WTC11 (cell line): ENCODE measurements at regions not wholly inside any gene's neighbourhood (a gene's known extent, or its start where the extent isn't known, plus 50 kb on each side); places are given as distances from the start of the nearest gene placed in this dataset.

Experiments
- ATAC-seq: fragments of 200-7000 bp; cut with Tn5 transposase; 2 replicates; pipeline ENCODE4 v1.10.0; 2021; ENCODE audit warnings: mild to moderate bottlenecking, moderate library complexity
- CTCF ChIA-PET: fragments of 300-600 bp; sonication (Branson Sonifier 250); formaldehyde crosslinking; loops from one replicate; lab custom pipeline; 2021; ENCODE audit warnings: antibody characterized with exemption; lab: Charles Lee
- POLR2A ChIA-PET: fragments of 350-600 bp; sonication (Branson Sonifier 250); formaldehyde crosslinking; loops from one replicate; lab custom pipeline; 2021; ENCODE audit warnings: antibody characterized with exemption; lab: Charles Lee
- DNase-seq: peaks from one replicate; pipeline ENCODE4 v3.0.0; 2021; ENCODE audit warnings: low spot score
- H3K27ac Mint-ChIP-seq: 2 replicates; pipeline ENCODE4 v1.8.0; 2021; ENCODE audit warnings: mixed read lengths
- H3K27me3 Mint-ChIP-seq: 2 replicates; pipeline ENCODE4 v1.8.0; 2021; ENCODE audit warnings: low read depth, mild to moderate bottlenecking, moderate library complexity, mixed read lengths
- H3K36me3 Mint-ChIP-seq: 2 replicates; pipeline ENCODE4 v1.8.0; 2021; ENCODE audit warnings: mixed read lengths
- H3K4me1 Mint-ChIP-seq: 2 replicates; pipeline ENCODE4 v1.8.0; 2022; ENCODE audit warnings: mixed read lengths
- H3K4me3 Mint-ChIP-seq: 2 replicates; pipeline ENCODE4 v1.8.0; 2021; ENCODE audit warnings: mild to moderate bottlenecking, moderate library complexity, mixed read lengths
- H3K9me3 Mint-ChIP-seq: 2 replicates; pipeline ENCODE4 v1.8.0; 2021; ENCODE audit warnings: mixed read lengths
- AFF4 ChIP-seq: sonication (generic); formaldehyde crosslinking; IDR thresholded peaks from 2 replicates; pipeline ENCODE4 v1.8.1; 2023; ENCODE audit warnings: mild to moderate bottlenecking, missing genetic modification reagents, borderline replicate concordance
- ATF6 ChIP-seq: sonication (generic); formaldehyde crosslinking; IDR thresholded peaks from 2 replicates; pipeline ENCODE4 v1.8.1; 2023; ENCODE audit warnings: mild to moderate bottlenecking, missing genetic modification reagents
- CDX4 ChIP-seq: fragments of 250-450 bp; sonication (Bioruptor Pico); IDR thresholded peaks from 2 replicates; pipeline ENCODE4 v1.9.0; 2021; ENCODE audit warnings: moderate library complexity, mild to moderate bottlenecking, inconsistent platforms, borderline replicate concordance
- CREM ChIP-seq: sonication (generic); formaldehyde crosslinking; IDR thresholded peaks from 2 replicates; pipeline ENCODE4 v1.8.1; 2022; ENCODE audit warnings: mild to moderate bottlenecking, missing genetic modification reagents, moderate library complexity
- CTCF ChIP-seq: fragments of 200-600 bp; IDR thresholded peaks from 2 replicates; pipeline ENCODE4 v1.8.0; 2022; ENCODE audit warnings: antibody characterized with exemption
- E2F5 ChIP-seq: sonication (generic); formaldehyde crosslinking; IDR thresholded peaks from 2 replicates; pipeline ENCODE4 v1.8.1; 2022; ENCODE audit warnings: mild to moderate bottlenecking, moderate library complexity, missing genetic modification reagents
- ERG ChIP-seq: fragments of 250-450 bp; sonication (Bioruptor Pico); IDR thresholded peaks from 2 replicates; pipeline ENCODE4 v1.8.0; 2021; ENCODE audit warnings: mild to moderate bottlenecking
- IRF1 ChIP-seq: sonication (generic); formaldehyde crosslinking; IDR thresholded peaks from 2 replicates; pipeline ENCODE4 v1.8.0; 2023; ENCODE audit warnings: missing genetic modification reagents
- NR3C1 ChIP-seq: sonication (generic); formaldehyde crosslinking; conservative IDR thresholded peaks from 2 replicates; pipeline ENCODE4 v1.8.1; 2023; ENCODE audit warnings: low read depth, mild to moderate bottlenecking, missing genetic modification reagents
- PRRX2 ChIP-seq: fragments of 250-450 bp; sonication (Bioruptor Pico); IDR thresholded peaks from 2 replicates; pipeline ENCODE4 v1.8.0; 2021; ENCODE audit warnings: mild to moderate bottlenecking
- RELA ChIP-seq: sonication (generic); formaldehyde crosslinking; IDR thresholded peaks from 2 replicates; pipeline ENCODE4 v1.8.1; 2022; ENCODE audit warnings: missing genetic modification reagents, mild to moderate bottlenecking, borderline replicate concordance
- STAT6 ChIP-seq: sonication (generic); formaldehyde crosslinking; conservative IDR thresholded peaks from 2 replicates; pipeline ENCODE4 v1.8.1; 2023; ENCODE audit warnings: mild to moderate bottlenecking, low read depth, missing genetic modification reagents, moderate library complexity
- USF1 ChIP-seq: sonication (generic); formaldehyde crosslinking; IDR thresholded peaks from 2 replicates; pipeline ENCODE4 v1.8.0; 2022; ENCODE audit warnings: mild to moderate bottlenecking, missing genetic modification reagents
- ZBTB43 ChIP-seq: sonication (generic); formaldehyde crosslinking; IDR thresholded peaks from 2 replicates; pipeline ENCODE4 v1.8.1; 2023; ENCODE audit warnings: mild to moderate bottlenecking, missing genetic modification reagents
- ZNF263 ChIP-seq: sonication (generic); formaldehyde crosslinking; IDR thresholded peaks from 2 replicates; pipeline ENCODE4 v1.8.1; 2022; ENCODE audit warnings: low read depth, mild to moderate bottlenecking, moderate library complexity, missing genetic modification reagents
- ZNF423 ChIP-seq: fragments of 250-450 bp; sonication (Bioruptor Pico); IDR thresholded peaks from 2 replicates; pipeline ENCODE4 v2.1.2; 2022; ENCODE audit warnings: mild to moderate bottlenecking, moderate library complexity

- DNase-seq (no peak), ATAC-seq (peak; percentile 78)
- Mint-ChIP-seq H3K36me3 (peaks cover 4% of the 10 kb centered on the region), H3K27me3 (no peaks in the 10 kb centered on the region; the same call in 1 of the 2 replicates), H3K27ac (no peak overlapping the region), H3K9me3 (peaks cover 10% of the 10 kb centered on the region), H3K4me3 (no peak overlapping the region), H3K4me1 (peaks cover 19% of the 10 kb centered on the region)
- TF ChIP-seq NR3C1 (CRISPR knock-in tag): no peak
- TF ChIP-seq RELA (CRISPR knock-in tag): no peak
- no peak for TF ChIP-seq PRRX2 (CRISPR knock-in tag)
- TF ChIP-seq ATF6 (CRISPR knock-in tag): no peak
- TF ChIP-seq AFF4 (CRISPR knock-in tag): no peak
- TF ChIP-seq CTCF: no peak
- no peak for TF ChIP-seq IRF1 (CRISPR knock-in tag)
- TF ChIP-seq ZNF263: no peak
- no peak for TF ChIP-seq USF1
- no peak for TF ChIP-seq ZBTB43
- no peak for TF ChIP-seq CREM (CRISPR knock-in tag)
- TF ChIP-seq ZNF423 (CRISPR knock-in tag): no peak
- ChIA-PET CTCF (interaction anchor here (1.8 kb wide), 1 partner anchor 29 kb away, joined by 6 read pairs; no protein-coding TSS in a partner anchor), POLR2A (no interaction called here)
These were observed 317.0 kb upstream of the TMPO start for GRCh38 chr12:98198261-98198982.

- Mint-ChIP-seq H3K9me3 (peaks cover 25% of the 10 kb centered on the region), H3K27ac (no peak overlapping the region), H3K4me3 (no peak overlapping the region), H3K36me3 (peaks cover 4% of the 10 kb centered on the region; the same call in 1 of the 2 replicates), H3K4me1 (peaks cover 17% of the 10 kb centered on the region), H3K27me3 (no peaks in the 10 kb centered on the region; the same call in none of the 2 replicates)
- no peak for DNase-seq
- ATAC-seq: no peak
- ChIA-PET CTCF (no interaction called here), POLR2A (no interaction called here)
- TF ChIP-seq E2F5 (CRISPR knock-in tag) (no peak), CDX4 (CRISPR knock-in tag) (no peak), STAT6 (CRISPR knock-in tag) (no peak), ERG (CRISPR knock-in tag) (no peak)
These were observed 306.6 kb upstream of the TMPO start for GRCh38 chr12:98208816-98209215.
